Choroid plexus epithelial cell (primary cell): ENCODE measurements at regions not wholly inside any gene's neighbourhood (a gene's known extent, or its start where the extent isn't known, plus 50 kb on each side); places are given as distances from the start of the nearest gene placed in this dataset.
"Not testable (repeated sequence)": the region's sequence is repeated elsewhere in the genome, so short reads cannot be mapped to it uniquely, and the experiment has no call there.

Source experiments
- DNase-seq: peaks from one replicate; pipeline ENCODE4 v3.0.0-alpha.2; 2010; ENCODE audit warnings: low read depth
- H3K4me3 ChIP-seq: 2 replicates; pipeline ENCODE4 v1.5.1; 2011; ENCODE audit warnings: low read depth, mild to moderate bottlenecking, control low read depth, low read length, moderate library complexity
- CTCF ChIP-seq: conservative IDR thresholded peaks from 2 replicates; pipeline ENCODE4 v1.5.1; 2011; ENCODE audit warnings: low read depth, mild to moderate bottlenecking, control low read depth, inconsistent platforms, low read length, moderate library complexity

GRCh38 chr9:25472681-25473080 is 205.6 kb downstream of the TUSC1 start:
- H3K4me3 ChIP-seq, result no peak overlapping the region
- no peak for DNase-seq

GRCh38 chr9:25472085-25472607 is 206.1 kb downstream of the TUSC1 start:
- no peak for TF ChIP-seq CTCF
- DNase-seq, result no peak
- no peak overlapping the region for H3K4me3 ChIP-seq

More at GRCh38 chr9:25472681-25473080, 205.6 kb downstream of the TUSC1 start:
- TF ChIP-seq CTCF, result no peak

GRCh38 chr9:25461416-25461815 is 216.8 kb downstream of the TUSC1 start:
- DNase-seq, result no peak
- TF ChIP-seq CTCF, result no peak
- no peak overlapping the region for H3K4me3 ChIP-seq

GRCh38 chr9:25453875-25454274 is 224.4 kb downstream of the TUSC1 start:
- TF ChIP-seq CTCF, result no peak
- no peak for DNase-seq
- no peak overlapping the region for H3K4me3 ChIP-seq

- TF ChIP-seq CTCF, result no peak
- no peak for DNase-seq
- no peak overlapping the region for H3K4me3 ChIP-seq
Measured at GRCh38 chr9:25449503-25449902, 228.7 kb downstream of the TUSC1 start.

- not testable (repeated sequence) for H3K4me3 ChIP-seq, DNase-seq
Measured at GRCh38 chr9:25445721-25446120, 232.5 kb downstream of the TUSC1 start.

GRCh38 chr9:25442526-25442925 is 235.7 kb downstream of the TUSC1 start:
- DNase-seq, result no peak
- TF ChIP-seq CTCF, result no peak

More at GRCh38 chr9:25442526-25442925, 235.7 kb downstream of the TUSC1 start:
- no peak overlapping the region for H3K4me3 ChIP-seq
